OCI-LY3 (cell line): ENCODE measurements at regions not wholly inside any gene's neighbourhood (a gene's known extent, or its start where the extent isn't known, plus 50 kb on each side); places are given as distances from the start of the nearest gene placed in this dataset.

Source experiments
- CTCF ChIP-seq: fragments of 200-600, 300-600 bp; sonication (generic); IDR thresholded peaks from 2 replicates; pipeline ENCODE4 v1.5.1; 2014; ENCODE audit warnings: antibody characterized with exemption, low read length, low read depth
- EZH2phosphoT487 ChIP-seq: fragments of 200-600 bp; shearing (Covaris generic); IDR thresholded peaks from 2 replicates; pipeline ENCODE4 v1.6.1; 2018; ENCODE audit warnings: antibody characterized with exemption, mixed run types, low read depth

GRCh38 chr1:81174052-81174451 is 626.7 kb upstream of the ADGRL2 start:
- TF ChIP-seq EZH2phosphoT487 = no peak
- TF ChIP-seq CTCF = no peak
